T-helper 2 cell treated with Interferon-gamma antibody and Interleukin-4, amounts not matched to agents 5 μg/mL and 100 μg/mL, for 36 hours (primary cell): ENCODE measurements at regions not wholly inside any gene's neighbourhood (a gene's known extent, or its start where the extent isn't known, plus 50 kb on each side); places are given as distances from the start of the nearest gene placed in this dataset.
"Not testable (repeated sequence)": the region's sequence is repeated elsewhere in the genome, so short reads cannot be mapped to it uniquely, and the experiment has no call there.

Source experiments
- DNase-seq: peaks from one replicate; pipeline ENCODE4 v3.0.0; 2021; ENCODE audit warnings: low spot score
- H3K27ac Mint-ChIP-seq: one replicate; pipeline ENCODE4 v1.8.0; 2021; ENCODE audit warnings: mild to moderate bottlenecking, mixed read lengths
- H3K27me3 Mint-ChIP-seq: one replicate; pipeline ENCODE4 v1.8.0; 2021; ENCODE audit warnings: low read depth, mixed read lengths
- H3K36me3 Mint-ChIP-seq: one replicate; pipeline ENCODE4 v1.8.0; 2021; ENCODE audit warnings: low read depth, mixed read lengths
- H3K4me1 Mint-ChIP-seq: one replicate; pipeline ENCODE4 v1.8.0; 2021; ENCODE audit warnings: low read depth, mixed read lengths
- H3K4me3 Mint-ChIP-seq: one replicate; pipeline ENCODE4 v1.8.0; 2022; ENCODE audit warnings: mild to moderate bottlenecking, moderate library complexity, mixed read lengths
- H3K9me3 Mint-ChIP-seq: one replicate; pipeline ENCODE4 v1.8.0; 2021; ENCODE audit warnings: mixed read lengths

GRCh38 chr6:67506352-67506751 is 1128.7 kb upstream of the ADGRB3 start:
- H3K9me3 Mint-ChIP-seq = peaks cover 29% of the 10 kb centered on the region
- H3K27me3 Mint-ChIP-seq = no peaks in the 10 kb centered on the region
- no peaks in the 10 kb centered on the region for H3K36me3 Mint-ChIP-seq
- no peak overlapping the region for H3K4me3 Mint-ChIP-seq
- H3K4me1 Mint-ChIP-seq = no peaks in the 10 kb centered on the region
- no peak overlapping the region for H3K27ac Mint-ChIP-seq
- no peak for DNase-seq

DNA sequence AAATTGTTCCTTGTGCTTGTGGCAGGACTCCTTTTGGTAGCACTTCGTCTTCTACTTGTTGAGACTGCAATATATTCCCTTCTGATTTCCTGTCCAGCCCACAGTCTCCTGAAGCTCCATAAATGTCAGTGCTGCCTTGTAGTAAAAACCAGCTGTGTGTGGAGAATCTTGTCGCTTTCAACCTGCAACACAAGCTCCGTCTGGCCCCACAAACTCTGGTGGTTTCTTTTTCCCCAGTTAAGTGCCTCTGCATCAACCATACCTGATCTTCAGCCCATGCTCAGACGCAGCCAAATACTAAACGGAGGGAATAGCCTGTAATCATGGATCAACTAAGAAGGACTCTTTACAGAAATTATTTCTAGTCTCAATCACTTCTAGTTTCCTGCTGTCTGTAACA is 1133.3 kb upstream of the ADGRB3 start:
- Mint-ChIP-seq H3K4me3 (no peak overlapping the region), H3K36me3 (no peaks in the 10 kb centered on the region), H3K27me3 (no peaks in the 10 kb centered on the region), H3K4me1 (no peaks in the 10 kb centered on the region), H3K27ac (no peak overlapping the region), H3K9me3 (peaks cover 30% of the 10 kb centered on the region)
- no peak for DNase-seq

DNA sequence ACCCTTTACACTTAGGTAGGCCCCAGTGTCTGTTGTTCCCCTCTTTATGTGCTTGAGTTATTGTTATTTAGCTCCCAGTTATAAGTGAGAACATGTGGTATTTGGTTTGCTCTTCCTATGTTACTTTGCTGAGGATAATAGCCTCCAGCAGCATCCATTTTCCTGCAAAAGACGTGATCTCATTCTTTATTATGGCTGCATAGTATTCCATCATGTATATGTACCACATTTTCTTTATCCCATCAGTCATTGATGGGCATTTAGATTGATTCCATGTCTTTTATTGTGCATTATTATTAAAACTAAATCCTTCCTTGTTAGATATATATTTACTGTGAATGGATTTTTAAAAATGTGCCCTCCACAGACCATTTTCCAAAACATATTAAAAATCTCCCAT is 1137.3 kb upstream of the ADGRB3 start:
- DNase-seq = no peak
- Mint-ChIP-seq H3K27ac (no peak overlapping the region), H3K4me3 (no peak overlapping the region), H3K27me3 (no peaks in the 10 kb centered on the region), H3K36me3 (no peaks in the 10 kb centered on the region), H3K4me1 (no peaks in the 10 kb centered on the region), H3K9me3 (peaks cover 28% of the 10 kb centered on the region)

DNA sequence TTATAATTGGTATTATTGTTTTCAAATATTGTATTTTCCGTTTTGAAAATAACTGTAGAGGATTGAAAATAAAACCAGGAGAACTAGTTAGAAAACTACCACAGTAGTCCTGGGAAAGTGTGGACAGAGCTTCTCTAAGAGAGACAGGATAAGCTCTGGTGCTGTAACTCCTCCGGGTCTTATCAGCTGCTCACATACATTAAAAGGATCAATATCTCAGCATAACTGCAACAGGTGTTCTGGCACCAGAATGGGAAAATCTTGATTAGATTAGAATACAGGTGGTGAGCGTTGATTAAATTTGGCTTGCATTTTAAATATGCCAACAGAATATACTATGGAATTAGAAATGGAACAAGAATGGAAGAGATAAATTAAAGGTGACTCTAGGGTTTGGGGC is 1138.9 kb upstream of the ADGRB3 start:
- no peaks in the 10 kb centered on the region for H3K36me3 Mint-ChIP-seq
- no peak for DNase-seq
- no peak overlapping the region for H3K4me3 Mint-ChIP-seq
- H3K4me1 Mint-ChIP-seq = no peaks in the 10 kb centered on the region
- peaks cover 31% of the 10 kb centered on the region for H3K9me3 Mint-ChIP-seq
- no peaks in the 10 kb centered on the region for H3K27me3 Mint-ChIP-seq
- no peak overlapping the region for H3K27ac Mint-ChIP-seq

GRCh38 chr6:67493682-67494081 is 1141.4 kb upstream of the ADGRB3 start:
- Mint-ChIP-seq H3K27ac (no peak overlapping the region), H3K4me3 (no peak overlapping the region), H3K9me3 (peaks cover 48% of the 10 kb centered on the region), H3K36me3 (no peaks in the 10 kb centered on the region), H3K4me1 (no peaks in the 10 kb centered on the region), H3K27me3 (no peaks in the 10 kb centered on the region)
- no peak for DNase-seq

DNA sequence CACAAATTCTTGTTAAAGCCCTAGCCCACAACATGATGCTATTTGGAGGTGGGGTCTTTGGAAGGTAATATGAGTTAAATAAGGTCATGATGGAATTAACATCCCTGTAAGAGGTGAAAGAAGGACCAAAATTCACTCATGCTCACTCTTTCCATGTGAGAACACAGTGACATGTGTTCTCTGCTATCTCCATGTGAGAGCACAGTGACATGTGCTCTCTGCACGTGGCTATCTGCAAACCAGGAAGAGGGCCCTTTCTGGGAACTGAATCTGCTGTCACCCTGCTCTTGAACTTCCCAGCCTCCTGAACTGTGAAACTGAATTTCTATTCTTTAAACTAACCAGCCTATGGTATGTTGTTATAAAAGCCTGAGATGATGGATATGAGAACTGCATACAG is 1159.4 kb upstream of the ADGRB3 start:
- peaks cover 12% of the 10 kb centered on the region for H3K9me3 Mint-ChIP-seq
- H3K4me3 Mint-ChIP-seq = no peak overlapping the region
- H3K4me1 Mint-ChIP-seq = no peaks in the 10 kb centered on the region
- DNase-seq = no peak
- H3K27me3 Mint-ChIP-seq = no peaks in the 10 kb centered on the region
- H3K36me3 Mint-ChIP-seq = no peaks in the 10 kb centered on the region
- no peak overlapping the region for H3K27ac Mint-ChIP-seq

DNA sequence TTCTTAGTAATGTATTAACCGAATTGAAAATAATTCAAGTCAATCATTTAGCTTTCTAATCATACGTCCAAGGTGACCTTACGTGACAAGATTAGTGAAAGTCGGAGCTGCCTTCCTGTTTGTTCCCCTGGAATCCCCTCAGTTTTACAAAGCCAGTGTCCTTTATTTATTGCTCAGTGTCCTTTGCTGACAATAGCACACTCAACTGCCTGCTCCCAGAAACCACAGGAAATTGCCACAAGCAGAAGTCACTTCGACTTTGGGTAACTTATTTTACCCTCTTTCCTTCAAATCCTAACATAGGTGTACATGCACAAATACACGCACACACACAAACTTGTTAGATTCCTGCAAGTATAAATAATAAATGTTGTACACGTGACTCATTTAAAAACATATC is 1167.7 kb upstream of the ADGRB3 start:
- no peaks in the 10 kb centered on the region for H3K36me3 Mint-ChIP-seq
- no peaks in the 10 kb centered on the region for H3K27me3 Mint-ChIP-seq
- H3K27ac Mint-ChIP-seq = no peak overlapping the region
- peaks cover 26% of the 10 kb centered on the region for H3K9me3 Mint-ChIP-seq
- no peak overlapping the region for H3K4me3 Mint-ChIP-seq
- DNase-seq = no peak
- H3K4me1 Mint-ChIP-seq = no peaks in the 10 kb centered on the region

DNA sequence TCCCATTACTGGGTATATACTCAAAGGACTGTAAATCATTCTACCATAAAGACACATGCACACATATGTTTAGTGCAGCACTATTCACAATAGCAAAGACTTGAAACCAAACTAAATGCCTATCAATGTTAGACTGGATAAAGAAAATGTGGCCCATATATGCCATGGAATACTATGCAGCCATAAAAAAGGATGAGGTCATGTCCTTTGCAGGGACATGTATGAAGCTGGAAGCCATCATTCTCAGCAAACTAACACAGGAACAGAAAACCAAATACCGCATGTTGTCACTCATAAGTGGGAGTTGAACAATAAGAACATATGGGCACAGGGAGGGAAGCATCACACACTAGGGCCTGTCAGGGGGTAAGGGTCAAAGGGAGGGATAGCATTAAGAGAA is 1172.4 kb upstream of the ADGRB3 start:
- not testable (repeated sequence) for H3K36me3 Mint-ChIP-seq, H3K4me3 Mint-ChIP-seq, H3K4me1 Mint-ChIP-seq, H3K27me3 Mint-ChIP-seq, DNase-seq, H3K27ac Mint-ChIP-seq
- H3K9me3 Mint-ChIP-seq = peaks cover 52% of the 10 kb centered on the region

- H3K27me3 Mint-ChIP-seq = no peaks in the 10 kb centered on the region
- no peak overlapping the region for H3K4me3 Mint-ChIP-seq
- no peaks in the 10 kb centered on the region for H3K4me1 Mint-ChIP-seq
- H3K36me3 Mint-ChIP-seq = no peaks in the 10 kb centered on the region
- no peak for DNase-seq
- H3K9me3 Mint-ChIP-seq = peaks cover 55% of the 10 kb centered on the region
- H3K27ac Mint-ChIP-seq = no peak overlapping the region
These were observed 1175.5 kb upstream of the ADGRB3 start for GRCh38 chr6:67459556-67459955.

- H3K4me1 Mint-ChIP-seq = no peaks in the 10 kb centered on the region
- no peak for DNase-seq
- no peak overlapping the region for H3K4me3 Mint-ChIP-seq
- no peak overlapping the region for H3K27ac Mint-ChIP-seq
- no peaks in the 10 kb centered on the region for H3K36me3 Mint-ChIP-seq
- H3K9me3 Mint-ChIP-seq = peaks cover 56% of the 10 kb centered on the region
- H3K27me3 Mint-ChIP-seq = no peaks in the 10 kb centered on the region
These were observed 1176.8 kb upstream of the ADGRB3 start for GRCh38 chr6:67458265-67458664.

GRCh38 chr6:67451874-67452273 is 1183.2 kb upstream of the ADGRB3 start:
- DNase-seq = no peak
- Mint-ChIP-seq H3K9me3 (peaks cover 20% of the 10 kb centered on the region), H3K27me3 (no peaks in the 10 kb centered on the region), H3K4me1 (no peaks in the 10 kb centered on the region), H3K36me3 (no peaks in the 10 kb centered on the region), H3K27ac (no peak overlapping the region), H3K4me3 (no peak overlapping the region)

DNA sequence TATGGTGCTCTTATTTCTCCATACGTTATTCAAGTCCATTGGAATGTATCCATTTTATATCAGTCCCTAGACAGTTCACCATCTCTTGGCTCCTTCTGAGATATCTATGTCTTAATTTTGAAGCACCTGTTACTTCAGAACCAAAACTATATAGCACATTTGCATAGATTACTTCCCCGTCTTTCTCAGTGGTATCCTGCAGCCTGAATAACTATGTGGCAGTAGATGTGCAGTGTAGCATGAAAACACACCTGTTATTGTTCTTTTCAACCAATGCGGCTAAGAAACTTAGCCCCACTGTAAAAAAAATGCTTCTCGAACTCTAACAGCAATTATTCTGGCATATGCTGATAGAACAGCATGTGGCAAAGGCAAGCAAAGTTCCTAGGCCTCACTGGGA is 1184.4 kb upstream of the ADGRB3 start:
- Mint-ChIP-seq H3K36me3 (no peaks in the 10 kb centered on the region), H3K4me3 (no peak overlapping the region), H3K9me3 (peaks cover 13% of the 10 kb centered on the region), H3K27ac (no peak overlapping the region), H3K27me3 (no peaks in the 10 kb centered on the region), H3K4me1 (no peaks in the 10 kb centered on the region)
- DNase-seq = no peak

GRCh38 chr6:67449602-67450001 is 1185.5 kb upstream of the ADGRB3 start:
- peaks cover 10% of the 10 kb centered on the region for H3K9me3 Mint-ChIP-seq
- H3K36me3 Mint-ChIP-seq = no peaks in the 10 kb centered on the region
- no peaks in the 10 kb centered on the region for H3K4me1 Mint-ChIP-seq
- H3K27ac Mint-ChIP-seq = no peak overlapping the region
- no peaks in the 10 kb centered on the region for H3K27me3 Mint-ChIP-seq
- DNase-seq = no peak
- no peak overlapping the region for H3K4me3 Mint-ChIP-seq

DNA sequence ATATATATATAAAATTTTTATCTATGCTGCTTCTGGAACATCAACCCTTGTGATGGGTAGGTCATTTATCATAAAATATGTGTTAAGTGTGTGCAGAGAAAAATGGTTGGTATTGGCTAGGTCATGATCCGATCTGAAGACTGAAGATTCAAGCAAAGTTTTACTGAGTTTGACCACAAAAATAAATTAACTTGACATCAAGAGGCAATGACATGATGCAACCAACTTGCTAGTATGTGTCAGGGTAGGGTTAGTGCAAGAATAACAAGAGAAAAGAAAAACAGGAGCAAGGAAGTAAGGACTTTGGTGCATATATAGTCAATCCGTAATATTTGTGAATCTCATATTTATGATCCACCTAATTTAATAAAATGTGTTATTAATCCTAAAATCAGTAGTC is 1202.0 kb upstream of the ADGRB3 start:
- no peak overlapping the region for H3K4me3 Mint-ChIP-seq
- no peak overlapping the region for H3K27ac Mint-ChIP-seq
- DNase-seq = no peak
- H3K36me3 Mint-ChIP-seq = no peaks in the 10 kb centered on the region
- peaks cover 12% of the 10 kb centered on the region for H3K9me3 Mint-ChIP-seq
- no peaks in the 10 kb centered on the region for H3K4me1 Mint-ChIP-seq
- H3K27me3 Mint-ChIP-seq = no peaks in the 10 kb centered on the region

- Mint-ChIP-seq H3K4me1 (no peaks in the 10 kb centered on the region), H3K36me3 (no peaks in the 10 kb centered on the region), H3K27me3 (no peaks in the 10 kb centered on the region), H3K4me3 (no peak overlapping the region), H3K9me3 (peaks cover 10% of the 10 kb centered on the region), H3K27ac (no peak overlapping the region)
- no peak for DNase-seq
These were observed 1204.0 kb upstream of the ADGRB3 start for GRCh38 chr6:67431076-67431475.
